Endothelial cell of umbilical vein (primary cell): ENCODE measurements at regions not wholly inside any gene's neighbourhood (a gene's known extent, or its start where the extent isn't known, plus 50 kb on each side); places are given as distances from the start of the nearest gene placed in this dataset.

Source experiments
- FOS ChIP-seq: IDR thresholded peaks from 2 replicates; pipeline ENCODE4 v1.6.1; 2011; ENCODE audit warnings: mild to moderate bottlenecking, low read length, moderate library complexity, borderline replicate concordance; ENCODE audit not compliant: insufficient read depth
- POLR2A ChIP-seq: IDR thresholded peaks from 2 replicates; pipeline ENCODE4 v1.6.1; 2012; ENCODE audit warnings: low read depth, mild to moderate bottlenecking, control low read depth, low read length

DNA sequence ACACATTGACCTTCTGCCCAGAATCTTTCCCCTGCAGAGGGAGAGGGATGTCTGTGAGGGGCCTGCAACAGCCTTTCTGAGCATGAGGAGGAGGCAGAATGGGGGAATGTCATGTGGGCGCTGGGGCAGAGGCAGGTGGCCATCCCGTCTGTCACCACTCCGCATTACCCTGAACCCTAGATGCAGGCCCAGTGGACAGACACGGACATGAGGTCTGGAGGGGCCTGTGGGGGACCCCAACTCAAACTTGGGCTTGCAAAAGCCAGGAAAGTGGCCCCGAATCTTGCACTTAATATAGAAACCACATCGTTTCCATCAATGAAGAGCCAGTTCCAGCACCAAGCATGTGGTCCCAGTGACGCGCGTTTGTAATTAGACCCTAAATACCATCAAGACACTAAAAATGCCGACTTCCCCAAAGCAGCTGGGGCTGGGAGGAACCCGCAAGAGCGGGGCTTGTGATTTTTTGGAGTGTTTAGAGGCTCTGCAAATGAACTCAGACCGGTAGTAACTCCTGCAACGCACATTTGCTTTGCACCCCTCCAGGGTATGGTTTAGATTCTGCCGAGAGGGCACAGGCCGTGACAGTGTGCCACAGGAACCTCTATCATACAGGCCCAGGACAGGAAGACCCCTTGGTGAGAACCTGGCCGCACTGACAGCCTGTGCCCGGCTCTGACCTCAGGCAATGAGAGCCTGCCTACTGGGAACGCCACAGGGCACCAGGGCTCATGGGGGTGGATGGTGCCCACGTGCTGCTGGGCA, 109.3 kb downstream of the CTTN start:
- TF ChIP-seq POLR2A: no peak
- no peak for TF ChIP-seq FOS
